Hypothalamus (tissue), 51 donors: ENCODE measurements at regions not wholly inside any gene's neighbourhood (a gene's known extent, or its start where the extent isn't known, plus 50 kb on each side); places are given as distances from the start of the nearest gene placed in this dataset.

Experiments used
- DNase-seq, 51 donors: peaks; one replicate each; lab custom pipeline; 2025; lab: John Stamatoyannopoulos, UW

DNA sequence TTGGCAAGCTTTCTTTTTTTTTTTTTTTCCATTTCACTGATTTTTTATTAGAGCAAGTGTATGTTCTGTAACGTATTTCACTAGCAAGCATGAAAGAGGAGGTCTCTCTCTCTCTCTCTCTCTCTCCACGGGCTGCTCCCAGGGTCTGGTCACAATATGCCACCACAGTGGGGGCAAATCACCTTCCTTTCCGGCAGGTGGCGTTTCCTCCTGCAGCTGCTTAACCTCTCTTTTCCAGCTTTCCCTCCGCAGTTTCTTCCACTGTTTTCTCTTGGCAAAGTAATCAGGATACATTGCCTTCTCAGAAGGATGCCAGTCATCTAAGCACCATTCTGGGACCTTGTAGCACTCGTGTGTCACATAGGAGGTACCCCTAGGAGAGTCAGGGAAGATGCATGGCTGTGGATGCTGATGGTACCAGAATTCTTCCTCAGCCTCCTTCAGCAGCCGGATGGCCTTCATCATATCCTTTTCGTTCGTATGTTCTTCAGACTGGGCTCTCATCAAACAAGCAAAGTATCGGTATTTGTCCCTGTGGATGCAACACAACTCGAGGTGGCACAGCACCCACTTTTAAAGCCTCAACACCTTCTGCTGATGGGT is 197.3 kb upstream of the PODXL start:
- no peak for DNase-seq

DNA sequence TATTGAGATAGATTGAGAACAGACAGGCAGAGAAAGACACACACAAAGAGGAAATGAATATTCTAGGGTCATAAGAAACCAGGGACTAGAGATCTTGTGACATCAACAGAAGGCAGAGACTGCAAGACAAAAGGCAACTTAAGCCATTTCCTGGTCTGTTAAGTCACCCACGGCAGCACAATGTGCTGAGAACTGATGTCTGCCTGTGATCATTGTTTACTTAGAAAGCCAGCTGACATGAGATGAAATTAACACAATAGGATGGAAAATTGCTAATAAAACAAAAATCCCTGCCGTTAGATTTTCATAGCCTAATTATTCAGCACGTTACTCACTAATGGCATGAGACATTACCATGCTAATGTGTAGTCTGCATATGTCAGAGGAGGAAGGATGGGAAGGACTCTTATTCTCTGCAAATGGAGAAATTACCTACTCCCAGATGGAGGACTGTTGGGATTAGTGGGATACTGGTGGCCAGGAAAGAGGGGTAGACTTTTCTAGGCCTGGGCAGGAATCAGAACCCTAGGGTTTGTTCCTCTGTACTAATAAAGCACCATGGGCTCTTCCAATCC is 191.3 kb upstream of the PODXL start:
- no peak for DNase-seq

DNA sequence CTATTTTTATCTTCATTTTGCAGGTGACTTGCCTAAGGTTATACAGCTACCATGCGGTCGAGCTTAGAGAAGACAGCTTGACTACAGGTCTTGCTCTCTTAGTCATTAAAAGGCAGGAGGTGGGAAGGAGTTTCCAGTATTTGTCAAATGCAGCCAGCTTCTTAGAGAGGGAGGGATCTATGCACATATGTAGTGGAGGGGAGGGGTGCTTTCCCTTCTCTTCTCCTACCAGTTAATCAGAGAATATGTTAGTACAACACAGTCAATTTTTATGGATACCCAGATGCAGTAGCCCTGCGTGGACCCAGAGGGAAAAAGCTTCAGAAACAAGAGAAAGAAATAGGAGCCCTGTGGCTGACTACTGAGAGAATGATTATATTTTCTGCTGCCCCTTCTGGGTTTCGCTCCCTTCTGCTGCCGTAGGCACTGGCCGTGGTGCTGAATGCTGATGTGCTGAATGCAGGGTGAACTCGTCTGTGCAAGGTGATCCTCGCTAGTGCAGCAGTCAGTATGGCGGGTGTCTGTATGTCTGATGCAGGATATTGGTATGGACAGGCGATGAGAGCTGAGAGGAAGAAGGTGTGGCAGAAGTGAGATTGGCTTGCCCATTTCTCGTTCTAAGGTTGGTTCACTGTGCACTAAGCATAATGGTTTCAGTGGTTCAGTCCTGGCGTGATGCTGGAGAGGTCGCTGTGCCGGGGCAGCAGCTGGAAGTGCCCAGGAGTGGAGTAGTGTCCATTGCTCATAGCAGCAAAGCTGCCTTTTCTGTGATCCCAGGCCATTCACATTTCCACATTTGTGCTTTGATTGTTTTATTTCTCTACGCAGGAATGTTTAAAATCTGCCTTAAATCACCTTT is 189.2 kb upstream of the PODXL start:
- DNase-seq: peak in 1 of 51 donors; percentile 4

DNA sequence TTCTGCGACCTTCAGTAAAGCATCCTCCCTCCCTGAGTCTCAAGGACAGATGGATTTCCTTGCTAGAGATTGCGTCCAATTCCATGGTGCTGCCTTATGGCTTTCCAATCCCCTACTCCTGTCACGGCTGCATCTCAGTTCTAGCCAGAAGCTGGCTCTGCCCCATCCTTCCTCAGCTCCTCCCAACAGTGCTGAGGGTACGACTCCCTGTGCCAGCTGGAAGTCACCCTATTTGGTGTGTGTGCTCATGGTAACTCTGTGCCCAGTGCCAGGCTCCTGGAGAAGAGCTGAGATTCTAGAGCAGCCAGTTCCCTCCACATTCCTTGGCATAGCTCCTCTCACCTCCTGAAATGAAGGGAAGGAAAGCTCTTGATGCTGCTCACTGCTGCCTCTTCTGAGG is 185.0 kb upstream of the PODXL start:
- DNase-seq: no peak

DNA sequence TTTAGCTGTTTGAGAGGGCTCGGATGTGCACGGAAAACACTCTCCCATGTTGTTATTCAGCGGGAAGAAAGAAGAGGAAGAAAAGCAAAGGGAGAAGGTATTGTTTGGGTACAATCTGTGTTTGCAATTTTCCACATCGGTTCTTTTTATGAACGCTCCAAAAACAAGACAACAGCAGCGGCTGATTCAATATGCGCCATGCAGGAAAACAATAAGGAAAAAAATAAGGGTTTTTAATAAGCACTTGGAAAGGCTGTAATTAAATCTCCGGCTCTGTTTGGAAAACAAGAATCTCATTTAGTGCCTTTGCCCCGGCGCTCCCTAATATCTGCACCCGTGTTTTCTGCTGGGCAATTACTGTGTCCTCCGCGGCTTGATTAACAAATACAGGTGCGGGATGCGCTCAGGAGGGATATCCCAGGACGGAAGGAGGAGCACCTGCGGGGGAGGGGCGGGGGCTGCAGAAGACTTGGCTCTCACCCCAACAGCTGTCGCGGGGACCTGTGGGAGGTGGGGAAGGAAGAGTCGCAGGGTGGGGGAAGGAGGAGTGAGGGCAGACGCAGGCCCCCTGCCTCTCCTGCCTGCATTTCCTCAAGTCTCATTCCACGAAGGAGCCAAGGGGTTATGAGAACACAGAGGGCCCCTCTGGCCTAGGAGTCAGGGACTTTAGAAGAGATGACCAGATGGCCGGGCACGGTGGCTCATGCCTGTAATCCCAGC is 181.5 kb upstream of the PODXL start:
- no peak for DNase-seq

DNA sequence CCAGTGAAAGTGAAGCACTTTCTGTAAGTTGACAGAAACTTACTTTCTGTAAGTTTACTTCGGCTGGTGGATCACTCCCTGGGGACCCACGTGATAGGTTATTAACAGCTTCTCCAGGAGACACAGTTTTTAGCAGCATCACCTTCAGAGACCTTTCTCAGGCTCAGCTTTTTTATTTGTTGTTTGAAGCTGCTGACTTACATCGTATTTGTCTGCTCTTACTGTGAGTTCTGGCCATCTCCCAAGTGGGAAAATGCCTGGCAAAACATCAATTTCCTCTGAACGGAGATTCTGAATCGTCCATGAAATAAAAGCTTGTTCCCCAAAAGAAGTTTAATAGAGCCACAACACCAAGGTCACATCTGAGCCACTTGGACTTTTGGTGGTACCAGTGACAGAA is 178.7 kb upstream of the PODXL start:
- DNase-seq: no peak

DNA sequence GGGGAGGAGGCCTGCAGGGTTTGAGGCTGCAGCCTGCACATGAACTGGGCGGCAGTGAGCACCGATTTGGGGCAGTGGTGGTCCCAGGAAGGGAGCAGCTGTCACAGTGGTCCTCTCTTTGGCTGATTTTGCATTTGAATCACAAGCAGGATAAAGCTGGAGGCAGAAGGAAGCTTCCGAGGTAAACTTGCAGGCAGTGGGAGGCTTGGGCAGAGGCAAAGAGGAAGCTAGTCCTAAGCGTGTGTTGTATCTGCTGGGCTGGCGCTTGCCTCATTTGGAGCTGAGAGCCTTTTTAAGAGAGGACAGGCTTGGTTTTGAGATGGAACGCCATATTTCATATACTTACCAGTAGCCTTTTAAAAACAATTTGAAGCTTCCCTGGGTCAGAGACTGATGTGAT is 177.2 kb upstream of the PODXL start:
- DNase-seq: no peak

DNA sequence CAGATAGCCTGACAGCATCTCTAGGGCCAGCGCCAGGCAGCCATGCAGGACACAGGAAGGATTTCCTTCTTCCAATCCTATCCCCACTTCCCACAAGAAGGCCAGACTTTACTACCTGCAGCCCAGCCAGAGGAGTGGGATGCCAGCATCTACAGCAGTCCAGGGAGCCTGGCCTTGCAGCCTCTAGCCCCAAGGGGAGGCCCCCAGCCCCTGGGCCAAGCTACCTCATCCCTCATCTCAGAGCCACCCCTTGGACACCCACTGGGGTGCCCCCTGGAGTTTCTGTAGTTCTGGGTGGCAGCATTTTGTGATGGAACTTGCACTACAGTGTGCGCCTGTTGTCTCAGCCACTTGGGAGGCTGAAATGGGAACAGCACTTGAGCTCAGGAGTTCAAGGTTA is 170.8 kb upstream of the PODXL start:
- no peak for DNase-seq

DNA sequence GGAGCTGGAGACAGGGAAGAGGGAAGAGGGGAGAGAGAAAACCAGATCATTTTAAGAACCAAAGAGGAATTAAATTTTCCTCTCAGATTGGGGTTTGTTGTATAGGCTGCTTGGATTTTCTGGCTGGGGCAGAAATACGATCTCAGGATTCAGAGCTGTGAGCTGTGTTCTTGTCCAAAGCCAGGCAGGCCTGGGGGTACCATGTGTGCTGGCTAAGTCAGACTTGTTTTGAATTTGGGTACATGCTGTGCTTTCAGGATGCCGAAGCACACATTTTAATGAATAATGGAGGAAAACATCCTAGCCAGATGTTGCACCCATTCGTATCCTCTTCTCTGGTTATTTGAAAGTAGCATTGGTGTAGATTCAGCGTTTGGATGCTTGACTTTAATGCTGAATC is 170.3 kb upstream of the PODXL start:
- DNase-seq: peak in 1 of 51 donors; percentile 6

DNA sequence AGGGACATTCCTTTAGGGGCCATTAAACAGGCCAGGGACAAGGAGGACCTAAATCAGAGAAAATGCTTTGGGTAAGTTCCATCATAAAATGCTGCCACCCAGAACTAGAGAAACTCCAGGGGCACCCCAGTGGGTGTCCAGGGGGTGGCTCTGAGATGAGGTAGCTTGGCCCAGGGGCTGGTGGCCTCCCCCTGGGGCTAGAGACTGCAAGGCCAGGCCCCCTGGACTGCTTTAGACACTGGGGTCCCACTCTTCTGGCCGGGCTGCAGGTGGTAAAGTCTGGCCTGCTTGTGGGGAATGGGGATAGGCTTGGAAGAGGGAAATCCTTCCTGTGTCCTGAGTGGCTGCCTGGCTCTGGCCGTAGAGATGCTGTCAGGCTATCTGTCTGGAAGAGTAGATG is 169.6 kb upstream of the PODXL start:
- DNase-seq: no peak

DNA sequence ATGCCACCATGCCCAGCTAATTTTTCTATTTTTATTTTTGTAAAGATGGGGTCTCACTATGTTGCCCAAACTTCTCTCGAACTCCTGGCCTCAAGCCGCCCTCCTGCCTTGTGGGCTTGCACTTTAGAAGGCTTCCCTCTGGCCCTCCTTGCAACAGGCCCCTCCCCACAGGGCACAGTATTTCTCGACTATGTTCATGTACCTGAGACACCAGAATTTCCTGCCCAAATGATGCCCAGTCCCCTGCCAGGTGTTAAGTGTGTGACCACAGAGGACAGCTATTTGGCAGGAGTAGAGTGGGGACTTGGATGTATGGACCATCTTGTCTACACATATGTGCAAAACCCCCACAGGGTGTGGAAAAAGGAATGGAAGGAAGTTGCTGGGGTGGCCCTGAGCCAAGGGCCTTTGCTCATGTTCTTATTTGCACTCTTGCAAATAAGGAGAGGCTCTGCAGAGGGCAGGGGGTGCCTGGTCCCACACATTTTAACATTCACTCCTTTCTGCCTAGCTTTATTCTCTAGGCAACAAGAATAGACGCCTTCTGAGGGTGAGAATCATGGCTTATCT is 168.4 kb upstream of the PODXL start:
- no peak for DNase-seq

DNA sequence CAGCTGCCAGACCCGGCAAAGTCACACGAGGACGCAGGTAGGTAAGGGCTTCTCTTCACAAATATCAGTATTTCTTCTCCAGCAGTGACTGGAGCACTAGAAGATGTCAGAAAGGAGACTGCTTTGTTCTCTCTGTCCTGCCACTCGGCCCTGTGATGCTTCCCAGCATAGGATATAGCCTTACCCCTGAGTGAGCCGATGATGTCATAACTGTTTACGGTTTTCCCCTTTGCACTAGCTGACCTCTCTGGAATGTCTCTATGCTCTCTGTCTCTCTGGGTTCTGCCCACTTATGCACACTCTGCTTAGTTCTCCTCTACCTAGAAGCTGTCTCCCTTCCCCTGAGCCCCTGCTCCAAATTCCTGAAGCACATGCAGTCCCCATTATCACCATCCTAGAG is 167.5 kb upstream of the PODXL start:
- DNase-seq: no peak

DNA sequence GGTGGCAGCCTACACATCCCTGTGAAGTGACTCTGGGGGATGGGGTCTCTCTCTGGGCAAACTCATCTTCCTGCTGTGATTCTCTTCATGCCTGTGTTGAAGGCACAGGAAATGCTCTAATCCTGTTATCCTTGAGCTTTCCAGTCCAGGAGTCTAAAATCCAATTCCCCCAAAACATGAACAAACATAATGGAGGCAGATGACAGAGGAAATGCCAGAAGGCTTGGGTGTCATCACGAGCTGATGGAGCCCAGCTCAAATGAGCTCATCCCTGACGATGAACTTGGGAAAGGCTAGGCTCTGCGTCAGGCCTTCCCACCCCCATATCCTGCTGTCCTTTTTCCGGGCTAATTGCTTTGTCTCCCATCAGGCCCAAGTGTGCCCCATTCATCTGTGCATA is 165.9 kb upstream of the PODXL start:
- DNase-seq: no peak

DNA sequence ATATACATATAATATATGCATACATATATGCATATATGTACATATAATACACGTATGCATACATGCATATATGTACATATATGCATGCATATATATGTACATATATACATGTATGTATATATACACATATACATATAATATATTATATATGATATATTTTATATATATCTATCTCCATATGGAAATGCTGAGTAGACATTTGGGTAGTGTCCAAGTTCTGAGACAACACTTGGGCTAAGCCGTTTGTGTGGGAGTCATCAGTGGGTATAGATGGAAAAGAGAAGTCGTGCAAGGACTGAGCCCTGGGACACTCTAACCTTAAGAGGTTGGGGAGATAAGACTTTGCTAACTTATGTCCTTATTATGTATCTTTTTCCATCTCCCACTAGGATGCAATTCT is 165.2 kb upstream of the PODXL start:
- DNase-seq: no peak

DNA sequence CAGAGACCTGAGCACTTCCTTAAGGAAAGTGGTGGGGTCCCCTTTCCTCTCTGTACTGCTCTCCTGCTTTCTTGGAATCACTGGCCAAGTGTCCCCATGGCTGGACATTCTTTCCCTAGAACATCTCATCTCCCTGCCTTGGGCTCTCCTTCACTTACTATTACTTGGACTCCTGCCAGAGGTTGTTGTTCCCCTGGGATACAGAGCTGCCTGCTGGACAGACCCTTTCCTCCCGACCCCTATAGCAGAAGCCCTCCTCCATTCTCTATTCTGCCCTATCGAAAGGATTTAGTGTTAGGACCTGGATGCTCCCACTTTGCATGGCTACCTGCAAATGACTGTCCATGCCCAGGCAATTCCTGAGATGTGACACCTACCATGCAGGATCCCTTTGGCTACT is 164.3 kb upstream of the PODXL start:
- DNase-seq: no peak

DNA sequence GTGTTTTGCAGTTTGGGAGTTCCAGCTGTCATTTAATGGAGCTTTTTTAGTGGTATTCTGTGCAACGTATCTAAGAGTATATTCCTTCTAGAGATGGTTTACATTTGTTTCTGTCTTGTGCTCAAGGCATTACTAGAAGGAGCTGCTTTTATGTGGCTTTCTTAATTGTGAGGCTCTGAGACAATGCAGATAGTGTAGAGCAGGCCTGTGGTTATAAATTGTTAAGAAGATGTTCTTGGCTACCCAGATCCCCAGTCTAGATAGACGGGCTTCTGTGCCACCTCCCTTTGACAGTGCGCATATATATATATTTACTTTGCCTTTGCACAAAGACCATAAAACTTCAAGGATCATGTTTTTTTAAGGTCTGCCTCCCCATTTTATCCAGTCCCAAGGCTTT is 160.8 kb upstream of the PODXL start:
- DNase-seq: no peak

DNA sequence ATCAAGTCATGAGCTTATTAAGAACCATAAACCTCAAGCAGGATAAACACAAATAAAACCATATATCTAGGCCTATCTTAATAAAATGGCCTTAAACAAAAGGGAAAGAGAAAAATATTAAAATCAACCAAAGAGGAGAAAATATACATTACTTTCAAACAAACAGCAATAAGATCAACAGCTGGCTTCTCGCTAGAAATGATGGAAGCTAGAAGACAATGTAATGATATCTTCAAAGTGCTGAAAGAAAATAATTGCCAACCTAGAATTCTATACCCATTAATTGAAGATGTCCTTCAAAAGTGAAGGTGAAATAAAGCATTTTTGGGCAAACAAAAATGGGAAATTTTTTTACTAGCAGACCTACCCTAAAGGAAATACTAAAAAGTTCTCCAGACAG is 142.9 kb upstream of the PODXL start:
- no peak for DNase-seq

DNA sequence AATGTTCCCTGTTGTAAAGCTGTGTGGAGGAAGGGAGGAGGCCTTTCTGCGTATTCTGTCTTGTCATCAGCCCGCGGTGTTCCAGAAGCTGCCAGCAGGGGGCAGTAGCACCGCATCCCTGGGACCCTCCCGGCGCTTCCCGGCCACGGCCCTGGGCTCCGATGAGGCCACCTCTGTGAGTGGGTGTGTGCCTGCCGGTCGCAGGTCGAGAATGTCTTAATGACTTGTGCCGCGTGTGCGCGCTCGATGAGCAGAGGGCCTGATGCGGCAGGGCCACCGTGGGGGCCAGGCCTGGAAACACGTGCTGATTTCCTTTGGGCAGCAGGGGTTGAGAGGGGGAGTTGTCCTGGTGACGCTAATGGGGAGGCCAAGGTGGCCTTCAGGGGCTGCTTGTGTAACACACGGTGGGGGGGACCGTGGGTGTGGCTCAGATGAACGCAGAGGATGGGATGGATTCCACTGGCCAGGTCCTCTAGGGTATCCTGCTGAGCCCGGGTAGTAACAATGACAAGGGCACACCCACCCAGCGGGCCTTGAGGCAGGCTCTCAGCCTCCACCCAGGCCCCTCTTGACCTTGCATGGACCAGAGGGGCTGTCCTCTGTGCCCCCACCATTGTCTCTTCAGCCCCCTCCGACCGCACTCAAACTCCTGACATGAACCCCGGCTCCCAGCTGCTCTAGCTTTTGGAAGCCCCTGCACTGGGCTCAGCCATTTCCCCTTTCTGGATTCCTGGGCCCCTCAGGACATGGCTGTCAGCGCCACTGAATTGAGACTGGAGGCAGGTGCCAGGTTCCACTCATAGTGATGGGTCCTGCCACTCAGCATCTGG is 135.9 kb upstream of the PODXL start:
- DNase-seq: peak in 42 of 51 donors; percentile 8 to 75 (median 37)

DNA sequence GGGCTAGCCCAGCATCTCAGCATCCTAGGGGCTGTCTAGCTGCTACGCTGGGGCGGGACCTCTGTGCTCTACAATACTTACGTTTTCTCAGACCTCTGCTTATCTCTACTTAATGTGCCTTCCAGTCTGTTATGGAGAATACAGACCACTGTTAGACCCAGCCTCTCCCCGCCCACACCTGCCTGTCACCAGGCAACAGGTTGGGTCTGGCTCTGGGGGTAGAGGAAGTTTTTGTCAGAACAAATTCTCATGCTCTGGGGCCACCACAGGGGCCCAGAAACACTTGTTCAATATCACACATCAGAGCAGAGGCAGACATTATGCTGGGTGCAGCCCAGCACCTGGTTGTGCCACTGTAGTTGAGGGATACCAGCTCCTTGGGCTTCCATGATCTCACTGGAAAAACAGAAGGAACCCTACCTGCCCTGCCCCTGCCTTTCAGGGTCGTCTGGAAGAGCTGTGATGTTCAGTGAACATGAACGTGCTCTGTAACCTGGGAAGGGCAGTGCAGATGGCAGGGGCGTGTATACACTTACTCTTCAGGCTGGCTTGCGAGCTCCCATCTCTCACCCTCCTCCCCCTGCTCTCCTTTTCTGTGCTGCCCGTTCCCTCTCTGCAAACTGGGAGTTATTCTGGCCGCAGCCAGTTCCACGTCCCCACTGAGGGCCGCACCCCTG is 135.2 kb upstream of the PODXL start:
- DNase-seq: peak in 1 of 51 donors; percentile 11

DNA sequence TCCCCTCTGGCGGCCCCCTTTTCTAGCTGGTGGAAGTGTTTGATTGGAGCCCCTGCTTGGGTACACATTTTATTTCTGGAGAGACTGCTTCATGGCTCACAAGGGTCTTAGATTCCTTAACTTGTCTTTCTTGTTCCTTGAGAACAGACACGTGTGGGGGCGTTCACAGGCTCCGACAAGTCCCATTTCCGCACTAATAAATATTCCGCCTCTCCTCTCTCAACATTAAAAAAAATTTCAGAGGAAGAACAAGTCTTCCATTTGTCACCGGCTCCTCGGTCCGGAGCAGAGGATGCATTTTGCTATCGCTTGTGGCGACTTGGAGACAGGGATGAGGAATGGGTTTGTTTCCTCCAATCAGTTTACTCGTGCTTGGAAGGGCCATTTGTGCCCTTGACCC is 134.0 kb upstream of the PODXL start:
- DNase-seq: peak in 1 of 51 donors; percentile 2
